HCT116 (cell line): ENCODE measurements at regions not wholly inside any gene's neighbourhood (a gene's known extent, or its start where the extent isn't known, plus 50 kb on each side); places are given as distances from the start of the nearest gene placed in this dataset.

Experiments used
- ATAC-seq: fragments of 200-7000 bp; cut with Tn5 transposase; 2 replicates; pipeline ENCODE4 v1.9.1; 2020; ENCODE audit warnings: mild to moderate bottlenecking, moderate library complexity
- BruUV-seq: library from RNA; stranded (reverse); fragments of 400-500 nt; replicated peaks from 2 replicates; lab custom pipeline; 2021; lab: Mats Ljungman, UMichigan
- CTCF ChIA-PET: fragments of 300-600 bp; sonication (Branson Sonifier 250); formaldehyde crosslinking; loops from one replicate; lab custom pipeline; 2021; ENCODE audit warnings: antibody characterized with exemption; lab: Charles Lee
- POLR2A ChIA-PET: fragments of 300-600, 350-600 bp; sonication (Branson Sonifier 250); formaldehyde crosslinking; loops from one replicate; lab custom pipeline; 2021; ENCODE audit warnings: antibody characterized with exemption; lab: Charles Lee
- RAD21 ChIA-PET, 2 experiments: fragments of 300-600 bp; sonication (Branson Sonifier 250); formaldehyde crosslinking; loops; one replicate each; lab custom pipeline; 2023; ENCODE audit warnings: low total read pairs in 2 of 2; ENCODE audit not compliant: uncharacterized antibody in 2 of 2, unreplicated experiment in 2 of 2, low non-redundant PET in 1 of 2; lab: Charles Lee
- DNase-seq: peaks from one replicate; pipeline ENCODE4 v3.0.0-alpha.2; 2010; ENCODE audit warnings: low read depth, low spot score
- H2AFZ ChIP-seq: fragments of 200-600 bp; shearing (Covaris generic), sonication (generic); 2 replicates; pipeline ENCODE4 v1.6.1; 2017; ENCODE audit warnings: low read depth, mixed run types, mixed read lengths, antibody characterized with exemption, low read length; ENCODE audit not compliant: poor library complexity, severe bottlenecking
- H3K27ac ChIP-seq: 2 replicates; pipeline ENCODE4 v1.5.1; 2012; ENCODE audit warnings: low read depth, low read length
- H3K27me3 ChIP-seq: fragments of 200-600 bp; sonication (generic); 2 replicates; pipeline ENCODE4 v1.6.1; 2016; ENCODE audit warnings: mixed run types, low read length, mixed read lengths; ENCODE audit not compliant: insufficient read depth
- H3K36me3 ChIP-seq, 2 experiments: fragments of 200-500 bp in 1 of 2; fragments of 200-600 bp in 1 of 2; sonication (Bioruptor generic) in 1 of 2; sonication (generic) in 1 of 2; 2 replicates each; pipeline versions ENCODE4 v1.5.1 to v1.6.1; 2014 to 2016; ENCODE audit warnings: low read length in 2 of 2, inconsistent platforms in 1 of 2, mixed read lengths in 1 of 2, mixed run types in 1 of 2; ENCODE audit not compliant: insufficient read depth in 2 of 2, control insufficient read depth in 1 of 2
- H3K4me1 ChIP-seq, 2 experiments: fragments of 200-600 bp in 1 of 2; sonication (generic) in 1 of 2; 2 replicates each; pipeline versions ENCODE4 v1.5.1 to v1.6.1; 2012 to 2017; ENCODE audit warnings: low read length in 2 of 2, inconsistent platforms in 1 of 2, mild to moderate bottlenecking in 1 of 2, mixed read lengths in 1 of 2, mixed run types in 1 of 2, moderate library complexity in 1 of 2; ENCODE audit not compliant: insufficient read depth in 2 of 2, control insufficient read depth in 1 of 2
- H3K4me2 ChIP-seq: fragments of 200-600 bp; sonication (generic); 2 replicates; pipeline ENCODE4 v1.6.1; 2017; ENCODE audit warnings: mixed run types, low read length, mixed read lengths
- H3K4me3 ChIP-seq, 2 experiments: fragments of 200-600 bp in 1 of 2; sonication (generic) in 1 of 2; replicated peaks in 1 of 2; 2 replicates each; pipeline ENCODE4 v1.5.1; 2011 to 2016; ENCODE audit warnings: low read length in 2 of 2, control low read depth in 1 of 2, low read depth in 1 of 2, mild to moderate bottlenecking in 1 of 2, mixed read lengths in 1 of 2, mixed run types in 1 of 2
- H3K79me2 ChIP-seq: fragments of 200-600 bp; sonication (generic); 2 replicates; pipeline ENCODE4 v1.6.1; 2017; ENCODE audit warnings: mild to moderate bottlenecking, mixed run types, low read length, moderate library complexity, mixed read lengths; ENCODE audit not compliant: insufficient read depth
- H3K9ac ChIP-seq: fragments of 200-600 bp; sonication (generic); 2 replicates; pipeline ENCODE4 v1.6.1; 2016; ENCODE audit warnings: low read length, mixed read lengths
- H3K9me2 ChIP-seq: fragments of 200-600 bp; sonication (generic), shearing (Covaris generic); 2 replicates; pipeline ENCODE4 v1.6.1; 2017; ENCODE audit warnings: mixed run types, mild to moderate bottlenecking, moderate library complexity; ENCODE audit not compliant: insufficient read depth
- H3K9me3 ChIP-seq, 2 experiments: fragments of 200-500 bp in 1 of 2; fragments of 200-600 bp in 1 of 2; sonication (Bioruptor generic) in 1 of 2; sonication (generic) in 1 of 2; 2 replicates each; pipeline ENCODE4 v1.6.1; 2014 to 2017; ENCODE audit warnings: low read length in 2 of 2, mixed read lengths in 2 of 2, inconsistent platforms in 1 of 2, low read depth in 1 of 2, mild to moderate bottlenecking in 1 of 2, mixed run types in 1 of 2, moderate library complexity in 1 of 2; ENCODE audit not compliant: control insufficient read depth in 1 of 2, insufficient read depth in 1 of 2
- H4K20me1 ChIP-seq: fragments of 200-600 bp; sonication (generic), shearing (Covaris generic); 2 replicates; pipeline ENCODE4 v1.6.1; 2017; ENCODE audit warnings: mixed run types, mild to moderate bottlenecking, moderate library complexity; ENCODE audit not compliant: insufficient read depth
- ATF3 ChIP-seq: IDR thresholded peaks from 2 replicates; pipeline ENCODE4 v1.6.1; 2012
- ELF1 ChIP-seq: IDR thresholded peaks from 2 replicates; pipeline ENCODE4 v1.6.1; 2012; ENCODE audit warnings: low read depth, borderline replicate concordance
- EZH2 ChIP-seq: fragments of 200-600 bp; sonication (generic); IDR thresholded peaks from 2 replicates; pipeline ENCODE4 v1.6.1; 2017; ENCODE audit warnings: antibody characterized with exemption, mixed run types
- EZH2phosphoT487 ChIP-seq: fragments of 200-600 bp; IDR thresholded peaks from 2 replicates; pipeline ENCODE4 v1.6.1; 2018; ENCODE audit warnings: antibody characterized with exemption, borderline replicate concordance
- JUND ChIP-seq: IDR thresholded peaks from 2 replicates; pipeline ENCODE4 v1.6.1; 2012
- MAX ChIP-seq: IDR thresholded peaks from 2 replicates; pipeline ENCODE4 v1.6.1; 2012
- POLR2AphosphoS5 ChIP-seq: IDR thresholded peaks from 2 replicates; pipeline ENCODE4 v1.6.1; 2011; ENCODE audit warnings: mild to moderate bottlenecking, low read depth, low read length, moderate library complexity
- REST ChIP-seq: IDR thresholded peaks from 2 replicates; pipeline ENCODE4 v1.6.1; 2012; ENCODE audit warnings: low read depth
- SP1 ChIP-seq: IDR thresholded peaks from 2 replicates; pipeline ENCODE4 v1.6.1; 2012; ENCODE audit warnings: low read depth
- ZBTB33 ChIP-seq: IDR thresholded peaks from 2 replicates; pipeline ENCODE4 v1.6.1; 2011; ENCODE audit warnings: mild to moderate bottlenecking, low read length, moderate library complexity; ENCODE audit not compliant: insufficient replicate concordance; ENCODE audit errors: extremely low read depth
- ZFX ChIP-seq: fragments of 450-650 bp; IDR thresholded peaks from 2 replicates; pipeline ENCODE4 v1.6.1; 2017
- intact Hi-C: fragments of 100-400 bp; cut with micrococcal nuclease; formaldehyde crosslinking; loops from 2 replicates; pipeline ENCODE4 v1.10.0; 2022

GRCh38 chr13:81773263-81773662, 1432.3 kb upstream of the SPRY2 start:
- intact Hi-C loops, result no loop called here
- POLR2A ChIA-PET, result no interaction called here

GRCh38 chr13:81771951-81772350, 1431.0 kb upstream of the SPRY2 start:
- Histone ChIP-seq H3K4me1 (no peaks in the 10 kb centered on the region), H3K4me2 (no peak overlapping the region), H2AFZ (no peak overlapping the region), H3K9me2 (no peaks in the 10 kb centered on the region), H3K27me3 (no peaks in the 10 kb centered on the region), H3K9me3 (no peaks in the 10 kb centered on the region; a peak in 2 of 4 replicates), H3K4me3 (no peak overlapping the region), H3K36me3 (no peaks in the 10 kb centered on the region), H4K20me1 (no peaks in the 10 kb centered on the region), H3K79me2 (no peaks in the 10 kb centered on the region), H3K9ac (no peak overlapping the region), H3K27ac (no peak overlapping the region)
- DNase-seq (no peak), ATAC-seq (no peak)
- BruUV-seq, result no TSS peak
- ChIA-PET CTCF (no interaction called here), RAD21 (no interaction called here), POLR2A (no interaction called here)
- TF ChIP-seq JUND (no peak), EZH2phosphoT487 (no peak), MAX (no peak), SP1 (no peak), REST (no peak)
- intact Hi-C loops, result no loop called here

More at GRCh38 chr13:81773263-81773662, 1432.3 kb upstream of the SPRY2 start:
- Histone ChIP-seq H3K9me3 (no peaks in the 10 kb centered on the region; a peak in 2 of 4 replicates), H3K27me3 (no peaks in the 10 kb centered on the region), H3K4me3 (no peak overlapping the region), H3K4me2 (no peak overlapping the region), H2AFZ (no peak overlapping the region), H3K9ac (no peak overlapping the region), H3K79me2 (no peaks in the 10 kb centered on the region), H3K9me2 (no peaks in the 10 kb centered on the region), H3K36me3 (no peaks in the 10 kb centered on the region), H4K20me1 (no peaks in the 10 kb centered on the region), H3K4me1 (no peaks in the 10 kb centered on the region), H3K27ac (no peak overlapping the region)
- TF ChIP-seq JUND, result no peak
- TF ChIP-seq ELF1, result no peak
- TF ChIP-seq POLR2AphosphoS5, result no peak
- no peak for TF ChIP-seq ZBTB33
- no peak for TF ChIP-seq ATF3
- no peak for TF ChIP-seq ZFX
- TF ChIP-seq EZH2, result no peak
- CTCF ChIA-PET, result no interaction called here
- DNase-seq (no peak), ATAC-seq (no peak)
- RAD21 ChIA-PET, result no interaction called here
- BruUV-seq, result no TSS peak
